EH (cell line): ENCODE measurements at regions not wholly inside any gene's neighbourhood (a gene's known extent, or its start where the extent isn't known, plus 50 kb on each side); places are given as distances from the start of the nearest gene placed in this dataset.
"Not testable (repeated sequence)": the region's sequence is repeated elsewhere in the genome, so short reads cannot be mapped to it uniquely, and the experiment has no call there.

Source experiments
- DNase-seq: peaks from one replicate; pipeline ENCODE4 v3.0.0-alpha.2; 2015; ENCODE audit warnings: low read depth

DNA sequence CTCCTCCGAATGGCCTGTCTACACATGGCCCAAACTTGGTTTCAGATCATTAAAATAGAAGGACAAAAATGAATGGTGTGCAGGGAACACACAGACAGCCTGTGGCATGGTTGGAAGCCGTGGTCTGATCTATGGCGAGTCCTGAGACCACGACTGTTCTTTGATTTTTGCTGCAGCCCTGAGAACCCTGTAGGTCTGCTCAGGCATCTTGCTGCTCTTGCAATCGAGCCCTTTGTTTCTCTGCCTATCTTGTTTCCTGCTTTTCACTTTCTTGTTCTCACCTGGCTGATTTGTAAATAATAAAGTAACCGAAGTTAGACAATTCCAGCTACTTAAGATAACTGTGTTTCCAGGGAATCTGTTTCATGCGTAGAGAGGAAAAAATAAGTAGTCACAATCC is 54.1 kb upstream of the NBPF9 start:
- DNase-seq, result not testable (repeated sequence)

DNA sequence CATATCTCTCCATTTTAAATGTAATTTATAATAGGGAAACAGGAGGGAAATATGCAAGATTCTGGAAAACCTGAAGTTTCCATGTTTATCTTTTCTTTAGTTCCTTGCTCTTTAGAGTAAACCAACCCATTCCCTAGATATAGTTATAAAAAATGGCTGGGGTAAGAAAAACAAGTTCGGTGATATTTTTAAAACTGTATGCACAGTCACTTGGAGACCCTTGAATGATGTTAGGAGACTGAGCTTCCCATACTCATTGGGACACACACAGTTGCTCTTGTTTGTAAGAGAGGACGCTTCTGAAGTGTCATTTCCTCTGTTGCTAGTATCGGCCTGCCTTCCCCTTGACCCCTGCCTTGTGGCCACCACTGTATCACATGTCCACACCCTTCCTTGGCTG is 55.0 kb upstream of the NBPF9 start:
- DNase-seq, result peak; percentile 0

DNA sequence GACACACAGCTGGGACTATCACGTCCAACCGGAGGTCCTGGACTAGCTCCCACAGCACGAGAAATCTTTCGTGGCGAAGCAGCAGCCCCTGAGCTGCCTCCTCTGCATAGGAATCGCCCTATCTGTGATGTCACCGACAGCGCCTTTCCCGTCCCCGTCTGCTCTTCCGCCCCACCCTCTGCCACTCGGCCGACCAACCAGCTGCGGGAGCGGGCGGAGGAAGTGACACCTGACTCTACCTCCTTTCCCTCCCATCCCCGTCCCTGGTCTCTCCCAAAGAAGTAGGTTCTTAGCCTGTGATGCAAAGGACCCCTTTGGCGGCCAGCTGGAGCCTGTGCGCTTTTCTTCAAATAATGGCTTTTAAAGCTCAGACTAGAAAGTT is 59.7 kb upstream of the NBPF9 start:
- not testable (repeated sequence) for DNase-seq

DNA sequence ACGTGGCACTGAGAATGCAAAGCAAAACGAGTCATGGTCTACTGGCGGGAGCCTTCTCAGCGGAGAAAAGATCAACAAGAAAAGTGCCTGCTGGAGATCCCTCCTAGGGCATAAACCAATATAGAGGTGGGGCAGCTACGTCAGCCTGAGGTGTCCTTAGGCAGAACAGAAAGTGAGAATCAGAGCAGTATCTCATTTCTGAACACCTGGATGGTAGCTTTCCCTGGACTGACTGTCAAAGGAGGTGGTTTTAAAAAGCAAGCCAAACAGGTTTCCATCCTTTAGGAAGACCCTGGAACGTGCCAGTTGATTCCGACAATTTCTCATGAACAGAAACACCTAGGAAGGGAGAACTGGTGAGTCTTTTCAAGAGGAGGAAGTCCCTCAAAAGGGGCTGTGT is 71.4 kb upstream of the NBPF9 start:
- DNase-seq, result not testable (repeated sequence)

DNA sequence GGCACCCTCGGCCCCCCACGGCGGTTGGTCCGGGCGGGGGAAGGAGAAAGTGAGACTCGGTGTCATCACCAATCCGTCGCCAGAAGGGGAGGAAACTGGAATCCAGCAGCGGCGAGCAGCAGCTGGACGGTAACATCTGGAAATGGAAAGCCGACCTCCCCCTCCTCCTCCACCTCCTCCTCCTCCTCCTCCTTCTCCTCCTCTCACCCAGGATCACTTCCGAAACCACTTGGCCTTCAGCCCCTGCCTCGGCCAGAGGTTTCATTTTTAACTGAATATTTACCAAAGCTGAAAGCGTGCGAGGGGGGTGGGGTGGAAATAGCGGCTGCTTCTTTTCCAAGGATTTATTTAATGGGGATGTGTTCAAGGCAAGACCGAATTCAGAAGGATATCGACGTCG is 72.5 kb upstream of the NBPF9 start:
- DNase-seq, result not testable (repeated sequence)

DNA sequence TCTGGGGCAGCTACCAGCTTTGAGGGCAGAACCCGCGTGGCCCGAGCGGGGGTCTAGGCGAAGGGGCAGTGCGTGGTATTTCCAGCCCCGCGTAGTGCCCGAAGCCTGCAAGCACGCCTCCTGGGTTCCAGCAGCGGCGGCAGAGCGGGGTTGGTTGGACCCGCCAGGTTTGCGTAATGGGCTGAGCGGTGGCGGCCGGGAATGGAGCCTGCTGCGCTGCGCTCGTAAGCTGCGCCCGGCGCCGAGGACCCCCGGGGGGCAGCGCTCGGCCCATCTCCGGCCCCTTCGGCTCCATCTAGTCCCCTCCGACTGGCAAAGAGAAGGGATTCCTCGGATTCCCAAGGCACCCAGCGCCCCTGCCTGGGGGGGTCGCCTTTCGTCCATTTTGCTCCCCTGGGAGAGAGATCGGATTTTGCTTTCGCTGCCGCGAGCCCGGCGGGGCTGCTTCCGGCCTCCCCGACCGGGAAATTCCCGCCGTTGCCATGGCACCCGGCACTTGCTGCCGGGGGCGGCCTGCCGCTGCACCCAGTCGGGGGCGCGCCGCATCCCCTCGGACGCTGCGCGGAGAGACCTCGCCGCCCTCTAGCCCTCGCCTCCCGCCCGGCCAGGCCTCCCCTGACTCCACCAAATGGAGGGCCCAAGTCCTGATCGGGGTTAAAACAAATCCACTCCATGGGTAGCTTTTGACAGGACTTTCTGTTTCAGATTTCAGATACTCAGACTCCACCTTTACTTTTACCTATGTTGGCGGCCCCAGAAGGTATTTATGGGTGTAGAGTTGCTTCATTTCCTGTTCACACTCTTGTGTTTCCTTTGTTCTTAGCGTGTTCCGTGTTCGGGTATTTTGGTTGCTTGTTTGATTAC is 73.3 kb upstream of the NBPF9 start:
- DNase-seq, result peak; percentile 55

DNA sequence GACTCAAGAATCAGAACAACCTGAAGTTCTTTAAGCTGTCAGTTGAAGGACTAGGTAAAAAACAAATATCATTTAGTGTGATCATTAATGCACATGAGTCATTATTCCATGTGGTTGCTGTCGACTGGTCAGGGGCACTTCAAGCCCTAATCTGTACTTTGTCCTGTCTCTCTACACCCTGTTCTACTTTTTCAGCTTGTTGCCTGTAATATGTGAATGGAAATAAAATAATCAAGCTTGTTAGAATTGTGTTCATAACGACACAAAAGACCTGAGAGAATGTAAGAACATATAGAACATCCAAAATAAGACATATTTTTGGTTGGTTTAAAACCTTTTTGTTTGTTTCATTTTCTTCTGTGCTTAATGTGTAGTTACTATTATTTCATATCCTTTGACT is 87.4 kb upstream of the NBPF9 start:
- DNase-seq, result not testable (repeated sequence)

DNA sequence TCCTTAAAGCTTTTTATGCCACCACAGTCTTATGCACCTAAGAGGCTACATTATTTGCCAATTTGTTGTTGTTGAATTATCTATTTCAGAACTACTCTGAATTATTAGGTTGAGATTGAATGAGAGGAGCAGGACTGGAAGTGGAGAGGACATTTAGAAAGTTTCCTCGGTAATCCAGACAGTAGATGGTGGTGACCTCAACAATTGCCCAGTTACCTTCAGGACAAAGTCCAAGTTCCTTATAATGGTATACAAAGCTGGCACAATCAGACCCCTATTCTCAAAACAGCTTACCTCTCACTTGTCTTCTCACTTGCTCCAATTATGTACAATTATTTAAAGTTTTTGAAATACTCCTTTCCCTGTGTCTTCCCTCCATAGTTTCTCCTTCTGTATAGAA is 93.3 kb upstream of the NBPF9 start:
- DNase-seq, result not testable (repeated sequence)

DNA sequence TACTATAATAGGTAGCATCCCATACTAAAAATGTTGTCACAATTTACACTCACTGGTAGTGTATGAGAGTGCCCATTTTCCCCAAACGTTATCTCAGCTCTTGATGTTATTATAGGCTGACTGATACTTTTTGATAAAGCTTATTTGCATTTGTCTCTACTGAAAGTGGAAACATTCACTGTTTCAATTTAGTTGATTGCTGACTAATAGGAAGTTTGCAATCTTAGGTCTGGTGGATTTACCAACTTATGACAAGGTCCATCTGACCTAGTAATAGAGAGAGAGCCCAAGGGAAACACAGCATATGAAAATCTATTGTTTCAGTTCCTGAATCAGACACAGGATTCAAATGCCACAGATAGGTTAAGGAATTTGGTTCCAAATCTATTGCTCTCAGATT is 97.2 kb upstream of the NBPF9 start:
- DNase-seq, result peak; percentile 12

DNA sequence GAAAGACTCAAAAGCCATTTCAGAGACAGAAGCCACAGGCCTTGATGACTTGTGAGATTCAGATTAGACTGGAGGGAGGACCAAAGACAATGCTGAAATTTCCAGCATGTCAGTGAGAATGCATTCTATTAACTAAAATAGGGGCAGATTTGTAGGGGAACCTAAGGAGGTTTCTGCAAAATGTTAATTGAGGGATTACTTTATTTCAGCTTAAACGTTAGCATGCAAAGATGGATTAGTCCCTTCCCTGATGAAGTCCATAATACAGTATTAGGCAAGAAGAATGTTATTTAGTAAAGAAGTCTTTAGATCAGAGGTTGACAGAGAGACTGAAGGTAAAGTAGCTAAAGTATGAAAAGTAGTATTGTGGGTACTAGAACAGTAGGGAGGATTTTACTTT is 98.9 kb upstream of the NBPF9 start:
- not testable (repeated sequence) for DNase-seq

DNA sequence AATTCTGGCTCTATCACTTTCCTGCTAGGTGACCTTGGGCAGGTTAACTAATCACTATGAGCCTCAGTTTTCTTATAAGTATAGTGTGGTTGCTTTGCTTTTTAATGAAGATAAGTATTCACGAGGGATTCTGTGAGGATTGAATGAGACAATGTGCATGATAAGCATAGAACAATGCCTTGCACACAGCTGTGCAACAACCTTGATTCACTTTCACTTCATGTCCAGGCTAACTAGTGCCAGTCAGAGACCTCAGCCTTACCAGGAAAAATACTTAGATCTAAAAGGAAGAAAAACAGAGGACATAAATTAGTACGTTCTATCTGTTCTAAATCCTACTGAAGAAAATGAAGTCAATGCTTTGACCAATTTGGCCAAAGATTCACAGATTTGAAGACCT is 101.0 kb upstream of the NBPF9 start:
- not testable (repeated sequence) for DNase-seq

DNA sequence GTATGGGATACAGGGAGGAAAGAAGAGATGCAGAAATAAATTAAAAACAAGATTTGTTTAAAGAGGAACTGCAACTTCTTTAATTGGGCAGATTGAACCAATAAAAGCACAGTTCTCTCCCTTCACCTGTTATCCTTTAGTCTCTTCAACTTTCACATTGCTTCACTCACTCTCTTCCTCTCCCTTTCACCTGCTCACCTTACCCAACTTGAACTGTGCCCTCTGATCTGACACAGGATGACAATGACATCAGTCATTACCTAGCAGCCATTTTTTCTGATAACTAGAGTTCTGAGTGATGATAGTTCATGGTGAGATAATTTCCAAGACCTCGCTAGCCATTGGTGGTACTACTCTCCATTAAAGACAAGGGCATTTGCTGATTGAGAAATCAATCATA is 105.5 kb upstream of the NBPF9 start:
- not testable (repeated sequence) for DNase-seq

DNA sequence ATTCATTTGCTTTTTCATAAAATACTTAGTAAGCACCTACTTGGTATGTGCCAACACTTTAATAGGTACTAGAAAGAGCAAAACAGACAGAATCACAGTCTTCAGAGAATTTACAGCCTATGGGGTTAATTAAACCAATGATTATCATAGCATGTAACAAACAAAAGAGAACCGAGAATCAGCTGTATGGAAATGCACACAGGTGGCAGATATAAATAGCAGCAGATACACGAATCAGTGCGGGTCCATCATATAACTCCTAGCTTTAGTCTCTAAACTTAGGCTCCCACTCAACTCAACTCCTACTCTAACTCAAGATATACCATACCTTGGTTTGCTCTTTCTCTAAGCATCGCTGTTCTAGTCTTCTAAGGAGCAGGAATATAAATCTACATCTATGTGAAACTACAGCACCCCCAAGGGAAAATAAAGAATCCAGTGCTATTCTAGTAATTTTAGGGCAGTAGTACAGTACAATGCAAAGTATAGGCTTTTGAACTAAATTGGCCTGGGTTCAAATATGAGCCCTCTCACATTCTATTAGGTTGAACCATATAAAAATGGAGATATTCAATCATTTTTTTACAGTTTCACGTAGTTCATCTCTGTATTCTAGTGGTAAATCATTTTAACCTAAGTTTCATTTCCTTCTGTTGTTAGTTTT is 108.5 kb upstream of the NBPF9 start:
- DNase-seq, result not testable (repeated sequence)

DNA sequence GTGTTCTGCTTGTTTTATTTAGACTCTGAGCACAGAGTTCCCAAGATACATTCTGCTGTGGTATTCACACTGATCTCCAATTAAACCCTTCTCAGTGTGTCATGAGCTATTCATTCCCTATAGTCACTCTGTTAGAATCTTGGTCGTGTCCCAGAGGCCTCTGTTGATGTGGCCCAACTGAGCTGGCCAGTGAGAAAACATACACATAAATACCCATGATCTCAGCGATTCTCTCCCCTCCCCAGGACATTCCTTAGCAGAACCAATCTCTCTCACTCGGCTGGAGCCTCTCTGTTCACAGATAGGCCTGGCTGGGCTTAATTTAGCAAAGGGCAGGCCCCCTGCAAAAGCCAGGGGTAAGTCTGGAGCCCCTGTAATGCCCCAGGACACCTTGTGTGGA is 109.6 kb upstream of the NBPF9 start:
- DNase-seq, result not testable (repeated sequence)

DNA sequence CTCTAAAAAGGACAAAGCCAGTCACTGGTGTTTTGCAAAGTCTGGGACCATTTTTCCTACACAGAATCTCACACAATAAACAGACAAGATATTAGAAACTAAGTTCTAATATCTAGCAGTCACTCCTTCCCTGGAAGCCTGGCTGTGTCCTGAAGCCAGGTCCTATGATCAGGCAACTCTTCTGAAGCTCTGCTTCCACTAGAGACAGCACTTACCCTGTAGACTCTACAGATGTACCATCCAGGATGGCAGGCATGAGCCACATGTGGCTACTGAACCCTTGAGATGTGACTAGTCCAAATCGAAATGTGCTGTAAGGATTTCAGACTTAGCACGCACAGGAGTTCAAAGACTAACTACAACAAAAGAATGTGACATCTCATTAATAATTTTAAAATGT is 110.3 kb upstream of the NBPF9 start:
- not testable (repeated sequence) for DNase-seq

DNA sequence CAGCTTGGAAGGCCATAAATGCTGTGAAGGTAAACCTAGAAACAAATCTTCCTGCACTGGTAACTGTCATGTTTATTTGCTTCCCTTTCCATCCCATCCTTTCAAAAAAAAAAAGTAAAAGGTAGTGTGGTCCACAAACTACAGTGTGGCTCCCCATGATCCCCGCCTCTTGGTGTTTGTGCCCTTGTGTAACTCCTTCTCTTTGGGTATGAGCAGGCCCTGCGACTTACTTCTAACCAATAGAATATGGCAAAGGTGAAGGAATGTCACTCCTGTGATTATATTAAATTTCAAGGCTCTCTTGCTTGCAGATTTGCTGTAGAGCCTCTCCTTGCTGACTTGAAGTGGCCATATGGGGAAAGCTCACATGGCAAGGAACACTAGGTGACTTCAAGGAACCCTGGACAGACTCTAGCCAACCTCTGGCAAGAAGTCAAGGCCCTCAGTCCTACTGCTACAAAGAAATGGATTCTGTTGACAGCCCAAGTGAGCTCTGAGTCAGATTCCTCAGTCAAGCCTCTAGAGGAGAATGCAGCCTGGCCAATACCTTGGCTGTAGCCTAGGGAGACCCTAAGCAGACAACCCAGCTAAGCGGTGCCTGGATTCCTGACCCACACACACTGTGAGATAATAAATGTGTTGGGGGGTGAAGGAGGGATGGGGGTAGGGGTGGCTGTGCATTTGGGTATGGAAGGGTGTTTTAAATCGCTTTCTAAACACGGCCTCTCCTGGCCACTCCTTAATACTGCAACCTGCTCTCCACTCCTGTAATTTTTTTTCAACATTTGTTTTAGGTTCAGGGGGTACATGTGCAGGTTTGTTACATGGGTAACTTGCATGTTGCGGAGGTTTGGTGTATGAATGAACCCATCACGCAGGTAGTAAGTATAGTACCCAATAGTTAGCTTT is 115.0 kb upstream of the NBPF9 start:
- DNase-seq, result not testable (repeated sequence)

DNA sequence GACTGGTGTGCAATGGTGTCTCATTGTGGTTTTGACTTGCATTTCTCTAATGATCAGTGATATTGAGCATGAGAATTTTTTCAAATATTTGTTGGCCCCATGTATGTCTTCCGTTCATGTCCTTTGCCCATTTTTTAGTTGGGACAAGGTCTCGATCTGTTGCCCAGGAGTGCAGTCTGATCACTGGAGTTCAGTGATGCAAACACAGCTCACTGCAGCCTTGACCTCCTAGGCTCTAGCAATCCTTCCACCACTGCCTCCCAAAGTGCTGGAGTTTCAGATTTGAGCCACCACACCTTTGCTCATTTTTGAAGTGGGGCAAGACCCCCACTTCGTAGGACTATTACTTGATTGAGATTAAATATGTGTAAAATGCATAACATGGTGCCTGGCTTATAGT is 116.2 kb upstream of the NBPF9 start:
- DNase-seq, result not testable (repeated sequence)

DNA sequence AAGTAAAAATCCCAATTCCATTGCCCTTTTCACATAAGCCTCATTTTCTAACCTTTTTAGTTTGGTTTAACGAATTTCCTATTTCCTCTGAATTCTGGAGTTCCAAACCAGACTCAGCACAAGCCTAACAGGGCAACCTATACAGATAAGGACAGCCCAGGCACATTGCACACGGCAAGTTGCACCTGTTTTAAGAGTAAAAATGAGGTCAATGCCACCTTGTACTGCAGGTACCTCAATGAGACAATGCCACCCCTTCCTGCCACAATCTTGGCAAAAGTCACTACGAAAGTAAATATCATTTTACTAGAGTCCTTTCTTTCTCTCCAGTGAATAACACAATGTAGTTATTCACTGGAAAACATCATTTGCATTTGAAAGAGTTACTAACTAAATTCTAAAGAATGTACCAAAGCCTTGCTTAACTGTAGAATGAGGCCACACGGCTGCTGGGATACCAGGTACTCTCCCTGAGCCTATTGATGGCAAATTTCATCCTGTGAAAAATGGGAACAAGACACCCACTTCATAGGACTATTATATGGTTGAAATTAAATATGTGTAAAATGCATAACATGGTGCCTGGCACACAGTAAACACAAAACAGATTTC is 117.2 kb upstream of the NBPF9 start:
- not testable (repeated sequence) for DNase-seq

DNA sequence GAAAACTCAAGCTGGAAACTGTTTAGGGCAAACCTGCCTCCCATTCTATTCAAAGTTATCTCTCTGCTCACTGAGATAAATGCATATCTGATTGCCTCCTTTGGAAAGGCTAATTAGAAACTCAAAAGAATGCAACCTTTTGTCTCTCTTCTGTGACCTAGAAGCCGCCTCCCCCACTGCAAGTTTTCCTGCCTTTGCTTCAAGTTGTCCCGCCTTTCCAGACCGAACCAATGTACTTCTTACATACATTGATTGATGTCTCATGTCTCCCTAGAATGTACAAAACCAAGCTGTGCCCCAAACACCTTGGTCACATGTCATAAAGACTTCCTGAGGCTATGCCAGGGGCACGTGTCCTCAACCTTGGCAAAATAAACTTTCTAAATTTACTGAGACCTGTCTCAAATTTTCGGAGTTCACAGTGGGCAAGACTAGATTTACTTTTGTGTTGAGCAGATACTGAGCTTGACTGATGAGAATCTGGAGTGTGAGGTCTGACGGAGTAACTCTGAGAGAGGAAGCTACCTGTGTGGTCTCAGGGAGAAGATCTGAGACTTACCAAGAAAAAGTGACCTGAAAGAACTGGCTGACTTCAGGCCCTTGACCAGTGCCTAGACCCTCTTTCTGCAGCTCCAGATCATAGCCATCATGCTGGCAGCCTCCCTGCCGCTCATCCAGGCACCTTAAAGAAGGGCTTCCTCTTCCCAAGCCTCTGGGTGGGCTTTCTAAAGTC is 124.7 kb upstream of the NBPF9 start:
- not testable (repeated sequence) for DNase-seq

DNA sequence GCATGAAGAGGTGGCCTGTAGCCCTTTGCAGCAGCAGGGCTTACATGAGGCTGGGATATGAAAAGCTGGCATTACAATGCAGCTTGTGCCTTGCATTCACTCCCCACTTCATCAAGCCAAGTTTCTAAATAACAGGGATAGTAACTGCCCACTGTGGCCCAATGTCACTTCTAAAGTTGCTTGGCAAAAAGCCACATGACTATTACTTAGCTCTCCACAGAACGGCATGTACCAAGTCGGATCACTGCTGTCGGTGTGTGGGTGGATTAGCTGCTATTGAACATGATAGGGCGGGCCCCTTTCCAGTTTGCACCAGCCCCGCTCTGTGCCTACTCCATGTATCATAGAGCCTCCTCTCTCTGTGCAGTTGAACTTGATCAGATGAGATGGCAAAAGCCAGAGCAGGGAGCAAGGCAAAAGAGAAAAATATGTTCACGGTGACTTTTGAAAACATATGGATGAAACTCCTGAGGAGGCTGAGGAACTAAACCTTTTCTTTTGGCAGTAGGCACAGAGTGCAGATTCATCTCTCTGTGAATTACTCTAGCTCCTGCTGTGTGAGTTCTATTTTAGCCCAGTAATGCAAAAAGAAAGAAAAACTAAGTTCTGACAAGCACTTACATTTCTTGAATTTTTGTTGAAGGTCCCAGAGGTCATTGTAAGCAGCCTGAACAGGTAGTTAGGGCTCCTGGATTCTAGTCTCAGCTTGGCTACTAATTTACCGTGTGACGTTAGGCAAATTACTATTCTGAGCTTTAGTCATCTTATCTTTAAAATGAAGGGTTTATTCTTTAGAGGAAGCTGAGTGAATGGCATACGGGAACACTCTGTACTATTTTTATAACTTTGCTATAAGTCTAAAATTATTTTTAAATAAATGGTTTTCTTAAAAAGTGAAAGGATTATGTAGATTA is 125.6 kb upstream of the NBPF9 start:
- not testable (repeated sequence) for DNase-seq
